Liver (tissue), 8 donors: ENCODE measurements at regions not wholly inside any gene's neighbourhood (a gene's known extent, or its start where the extent isn't known, plus 50 kb on each side); places are given as distances from the start of the nearest gene placed in this dataset.

ENCODE experiments used
- DNase-seq: peaks from one replicate; pipeline ENCODE4 v3.0.0-alpha.2; 2017; ENCODE audit warnings: low spot score
- H3K27ac ChIP-seq, 2 donors: one replicate each; pipeline ENCODE4 v1.7.0; 2013; ENCODE audit warnings: inconsistent platforms in 2 of 2, low read length in 2 of 2, control low read depth in 1 of 2, low read depth in 1 of 2, mild to moderate bottlenecking in 1 of 2
- H3K27me3 ChIP-seq, 4 donors: one replicate each; pipeline versions ENCODE4 v1.6.1 to v1.7.0; 2013; ENCODE audit warnings: low read length in 3 of 4, inconsistent platforms in 1 of 4, mild to moderate bottlenecking in 1 of 4, moderate library complexity in 1 of 4; ENCODE audit not compliant: control insufficient read depth in 4 of 4, insufficient read depth in 4 of 4
- H3K36me3 ChIP-seq, 4 donors: one replicate each; pipeline versions ENCODE4 v1.6.1 to v1.7.0; 2013; ENCODE audit warnings: low read length in 3 of 4, mild to moderate bottlenecking in 3 of 4, low read depth in 1 of 4, moderate library complexity in 1 of 4; ENCODE audit not compliant: control insufficient read depth in 4 of 4, insufficient read depth in 3 of 4
- H3K4me1 ChIP-seq, 4 donors: one replicate each; pipeline versions ENCODE4 v1.6.1 to v1.7.0; 2013; ENCODE audit warnings: low read length in 3 of 4, mild to moderate bottlenecking in 3 of 4, moderate library complexity in 1 of 4; ENCODE audit not compliant: control insufficient read depth in 4 of 4, insufficient read depth in 4 of 4
- H3K4me3 ChIP-seq, 3 donors: one replicate each; pipeline versions ENCODE4 v1.6.1 to v1.7.0; 2013; ENCODE audit warnings: low read length in 3 of 3, control low read depth in 1 of 3, low read depth in 1 of 3, mild to moderate bottlenecking in 1 of 3
- H3K9ac ChIP-seq, 2 donors: one replicate each; pipeline ENCODE4 v1.7.0; 2013; ENCODE audit warnings: low read length in 2 of 2, mild to moderate bottlenecking in 2 of 2, moderate library complexity in 2 of 2, control low read depth in 1 of 2, low read depth in 1 of 2
- H3K9me3 ChIP-seq, 4 donors: one replicate each; pipeline versions ENCODE4 v1.6.1 to v1.7.0; 2013; ENCODE audit warnings: low read length in 3 of 4; ENCODE audit not compliant: control insufficient read depth in 4 of 4
- ATF3 ChIP-seq: IDR thresholded peaks from 2 replicates; pipeline ENCODE4 v1.6.1; 2016; ENCODE audit warnings: antibody characterized with exemption
- CTCF ChIP-seq: fragments of 150-350 bp; IDR thresholded peaks from 2 replicates; pipeline ENCODE4 v1.5.1; 2017; ENCODE audit warnings: improper control_type of control experiment, low read depth, low read length; ENCODE audit not compliant: missing input control
- EGR1 ChIP-seq, 2 donors: IDR thresholded peaks; 2 replicates each; pipeline ENCODE4 v1.6.1; 2016 to 2018; ENCODE audit warnings: antibody characterized with exemption in 2 of 2, low read depth in 2 of 2
- FOXA1 ChIP-seq: IDR thresholded peaks from 2 replicates; pipeline ENCODE4 v1.6.1; 2016; ENCODE audit warnings: antibody characterized with exemption
- FOXA2 ChIP-seq: IDR thresholded peaks from 2 replicates; pipeline ENCODE4 v1.6.1; 2016; ENCODE audit warnings: antibody characterized with exemption
- GABPA ChIP-seq, 2 donors: IDR thresholded peaks in 1 of 2; conservative IDR thresholded peaks in 1 of 2; 2 replicates each; pipeline ENCODE4 v1.6.1; 2016; ENCODE audit warnings: antibody characterized with exemption in 2 of 2, mild to moderate bottlenecking in 1 of 2, moderate library complexity in 1 of 2
- HNF4A ChIP-seq, 2 donors: conservative IDR thresholded peaks; 2 replicates each; pipeline ENCODE4 v1.6.1; 2016; ENCODE audit warnings: antibody characterized with exemption in 2 of 2, mild to moderate bottlenecking in 2 of 2
- JUND ChIP-seq, 2 donors: IDR thresholded peaks; 2 replicates each; pipeline ENCODE4 v1.6.1; 2016; ENCODE audit warnings: antibody characterized with exemption in 2 of 2
- NR2F2 ChIP-seq: IDR thresholded peaks from 2 replicates; pipeline ENCODE4 v1.6.1; 2016; ENCODE audit warnings: antibody characterized with exemption
- REST ChIP-seq: IDR thresholded peaks from 2 replicates; pipeline ENCODE4 v1.6.1; 2016; ENCODE audit warnings: antibody characterized with exemption, mild to moderate bottlenecking
- RXRA ChIP-seq, 2 donors: IDR thresholded peaks; 2 replicates each; pipeline ENCODE4 v1.6.1; 2017 to 2018; ENCODE audit warnings: antibody characterized with exemption in 2 of 2, mild to moderate bottlenecking in 1 of 2
- SP1 ChIP-seq: IDR thresholded peaks from 2 replicates; pipeline ENCODE4 v1.6.1; 2018; ENCODE audit warnings: antibody characterized with exemption, mild to moderate bottlenecking
- TAF1 ChIP-seq: conservative IDR thresholded peaks from 2 replicates; pipeline ENCODE4 v1.6.1; 2016; ENCODE audit warnings: antibody characterized with exemption, mild to moderate bottlenecking
- YY1 ChIP-seq: IDR thresholded peaks from 2 replicates; pipeline ENCODE4 v1.6.1; 2016; ENCODE audit warnings: antibody characterized with exemption, mild to moderate bottlenecking
- ZBTB33 ChIP-seq: IDR thresholded peaks from 2 replicates; pipeline ENCODE4 v1.6.1; 2016; ENCODE audit warnings: antibody characterized with exemption
- WGBS: extraction: QIAGEN DNeasy Blood & Tissue Kit; methylation state at CpG from one replicate; pipeline ENCODE4 v1.1.7; 2013; 5-methylcytosine and 5-hydroxymethylcytosine counted together
- TF ChIP-seq, protein P1 (sequence below): IDR thresholded peaks from 2 replicates; pipeline ENCODE4 v1.6.1; 2016; ENCODE audit warnings: antibody characterized with exemption
- donor health status: healthy.
- donor health status: healthy.
- donor health status: healthy.
- donor health status: healthy.
- donor health status: healthy.

- TF ChIP-seq EGR1 (IDR thresholded peaks at IDR 0.05; ENCODE audit: low read depth in 2 of 2): no peak
- no peak for TF ChIP-seq RXRA (IDR thresholded peaks at IDR 0.05)
- TF ChIP-seq CTCF: no peak
- TF ChIP-seq YY1: no peak
- TF ChIP-seq NR2F2: no peak
- no peak for TF ChIP-seq FOXA2
- no peak for TF ChIP-seq SP1
- TF ChIP-seq TAF1: no peak
- no peak for TF ChIP-seq GABPA (IDR thresholded peaks at IDR 0.05 in 1 of 2, conservative IDR thresholded peaks at IDR 0.05 in 1 of 2)
- no peak for TF ChIP-seq ATF3
- no peak for TF ChIP-seq FOXA1
- no peak for TF ChIP-seq JUND (IDR thresholded peaks at IDR 0.05)
- Histone ChIP-seq H3K36me3 (no peaks in the 10 kb centered on the region), H3K27ac (no peak overlapping the region), H3K4me3 (no peak overlapping the region), H3K9ac (no peak overlapping the region), H3K4me1 (no peaks in the 10 kb centered on the region), H3K9me3 (no peaks in the 10 kb centered on the region), H3K27me3 (no peaks in the 10 kb centered on the region)
- WGBS: 60% methylated on average over 4 of the region's 4 CpGs
- DNase-seq: no peak
Measured at GRCh38 chr4:125235971-125236370, 78.8 kb upstream of the FAT4 start.

DNA sequence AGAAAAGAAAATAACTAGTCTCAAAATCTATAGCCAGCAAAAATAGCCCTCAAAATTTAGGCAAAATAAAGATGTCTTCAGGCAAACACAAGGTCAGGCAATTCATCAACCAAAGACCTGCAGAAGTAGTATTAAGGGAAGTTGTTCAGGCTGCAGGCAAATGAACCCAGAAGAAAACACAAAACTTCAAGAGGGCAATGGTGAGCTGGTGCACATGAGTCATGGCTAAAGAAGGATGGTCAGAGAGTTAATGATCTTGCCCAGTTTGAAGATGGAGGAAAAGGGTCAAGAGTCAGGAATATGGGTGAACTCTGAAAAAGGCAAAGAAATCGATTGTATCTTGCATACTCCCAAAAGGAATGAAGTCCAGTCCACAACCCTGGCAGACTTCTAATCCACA is 83.1 kb upstream of the FAT4 start:
- TF ChIP-seq FOXA1 (no peak), EGR1 (IDR thresholded peaks at IDR 0.05; ENCODE audit: low read depth in 2 of 2) (no peak), HNF4A (conservative IDR thresholded peaks at IDR 0.05) (no peak), ZBTB33 (no peak), RXRA (IDR thresholded peaks at IDR 0.05) (no peak), NR2F2 (no peak), ATF3 (no peak), REST (no peak), SP1 (no peak), TAF1 (no peak), YY1 (no peak)
- TF ChIP-seq, protein P1, sequence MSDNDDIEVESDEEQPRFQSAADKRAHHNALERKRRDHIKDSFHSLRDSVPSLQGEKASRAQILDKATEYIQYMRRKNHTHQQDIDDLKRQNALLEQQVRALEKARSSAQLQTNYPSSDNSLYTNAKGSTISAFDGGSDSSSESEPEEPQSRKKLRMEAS: no peak
- Histone ChIP-seq H3K4me3 (no peak overlapping the region), H3K4me1 (no peaks in the 10 kb centered on the region), H3K9me3 (no peaks in the 10 kb centered on the region), H3K9ac (no peak overlapping the region), H3K27me3 (peaks cover 0 to 3% (median 0%) of the 10 kb centered on the region in 4 donors), H3K36me3 (no peaks in the 10 kb centered on the region), H3K27ac (no peak overlapping the region)
- 87% methylated on average over 1 of the region's 1 CpG for WGBS
- no peak for DNase-seq
